HUES6 (cell line): ENCODE measurements at regions not wholly inside any gene's neighbourhood (a gene's known extent, or its start where the extent isn't known, plus 50 kb on each side); places are given as distances from the start of the nearest gene placed in this dataset.
"Not testable (repeated sequence)": the region's sequence is repeated elsewhere in the genome, so short reads cannot be mapped to it uniquely, and the experiment has no call there.

ENCODE experiments used
- H3K27ac ChIP-seq: 2 replicates; pipeline ENCODE4 v1.7.0; 2013; ENCODE audit warnings: low read depth, mild to moderate bottlenecking, low read length, inconsistent platforms
- H3K27me3 ChIP-seq: 2 replicates; pipeline ENCODE4 v1.6.1; 2013; ENCODE audit warnings: low read length; ENCODE audit not compliant: control insufficient read depth, insufficient read depth
- H3K36me3 ChIP-seq: 2 replicates; pipeline ENCODE4 v1.6.1; 2013; ENCODE audit warnings: low read length; ENCODE audit not compliant: control insufficient read depth, insufficient read depth
- H3K4me1 ChIP-seq: 2 replicates; pipeline ENCODE4 v1.6.1; 2013; ENCODE audit warnings: low read length; ENCODE audit not compliant: control insufficient read depth, insufficient read depth
- H3K4me3 ChIP-seq: 2 replicates; pipeline ENCODE4 v1.5.1; 2013; ENCODE audit warnings: low read depth, low read length
- H3K9ac ChIP-seq: one replicate; pipeline ENCODE4 v1.6.1; 2013; ENCODE audit warnings: mild to moderate bottlenecking, low read length
- H3K9me3 ChIP-seq: 2 replicates; pipeline ENCODE4 v1.6.1; 2013; ENCODE audit warnings: low read depth, low read length; ENCODE audit not compliant: control insufficient read depth, insufficient read depth

DNA sequence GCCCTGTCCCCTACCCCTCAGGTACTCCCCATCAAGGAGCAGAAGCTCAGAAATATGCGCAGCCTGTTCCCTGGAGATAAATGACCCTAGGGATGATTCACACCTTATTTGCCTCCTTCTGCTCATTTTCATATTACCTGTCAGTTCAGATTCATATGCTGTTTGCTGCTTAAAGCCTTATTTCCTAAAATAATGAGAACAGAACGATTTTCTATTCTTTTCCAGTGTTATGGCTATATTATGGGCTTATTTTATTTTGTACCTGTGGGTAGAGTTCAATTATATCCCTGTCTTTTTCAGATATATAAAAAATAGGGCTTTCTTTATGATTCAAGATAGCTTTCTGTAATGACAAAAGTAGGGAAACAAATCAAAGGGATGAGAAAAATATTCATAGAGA is 224.8 kb downstream of the RPAP3 start:
- no peaks in the 10 kb centered on the region for H3K4me1 ChIP-seq
- H3K36me3 ChIP-seq, result no peaks in the 10 kb centered on the region
- no peak overlapping the region for H3K4me3 ChIP-seq
- no peak overlapping the region for H3K27ac ChIP-seq
- peaks cover 7% of the 10 kb centered on the region for H3K27me3 ChIP-seq
- H3K9me3 ChIP-seq, result peaks cover 1% of the 10 kb centered on the region; the same call in 1 of the 2 replicates
- H3K9ac ChIP-seq, result no peak overlapping the region

- no peak overlapping the region for H3K4me3 ChIP-seq
- H3K27ac ChIP-seq, result no peak overlapping the region
- no peak overlapping the region for H3K9ac ChIP-seq
- no peaks in the 10 kb centered on the region for H3K27me3 ChIP-seq
- no peaks in the 10 kb centered on the region for H3K4me1 ChIP-seq
- H3K9me3 ChIP-seq, result peaks cover 20% of the 10 kb centered on the region
- no peaks in the 10 kb centered on the region for H3K36me3 ChIP-seq
Measured at GRCh38 chr12:47478426-47478825, 227.4 kb downstream of the RPAP3 start.

GRCh38 chr12:47473091-47473490 is 232.7 kb downstream of the RPAP3 start:
- H3K36me3 ChIP-seq, result no peaks in the 10 kb centered on the region
- H3K27ac ChIP-seq, result no peak overlapping the region
- no peak overlapping the region for H3K9ac ChIP-seq
- no peaks in the 10 kb centered on the region for H3K4me1 ChIP-seq
- H3K9me3 ChIP-seq, result peaks cover 23% of the 10 kb centered on the region
- H3K4me3 ChIP-seq, result no peak overlapping the region
- H3K27me3 ChIP-seq, result no peaks in the 10 kb centered on the region

GRCh38 chr12:47470349-47470748 is 235.5 kb downstream of the RPAP3 start:
- not testable (repeated sequence) for H3K27ac ChIP-seq, H3K4me1 ChIP-seq, H3K36me3 ChIP-seq, H3K9ac ChIP-seq, H3K4me3 ChIP-seq, H3K27me3 ChIP-seq
- peaks cover 18% of the 10 kb centered on the region for H3K9me3 ChIP-seq

- not testable (repeated sequence) for H3K36me3 ChIP-seq, H3K9me3 ChIP-seq, H3K27ac ChIP-seq, H3K4me1 ChIP-seq, H3K9ac ChIP-seq, H3K4me3 ChIP-seq, H3K27me3 ChIP-seq
Measured at GRCh38 chr12:47463918-47464317, 241.9 kb downstream of the RPAP3 start.

DNA sequence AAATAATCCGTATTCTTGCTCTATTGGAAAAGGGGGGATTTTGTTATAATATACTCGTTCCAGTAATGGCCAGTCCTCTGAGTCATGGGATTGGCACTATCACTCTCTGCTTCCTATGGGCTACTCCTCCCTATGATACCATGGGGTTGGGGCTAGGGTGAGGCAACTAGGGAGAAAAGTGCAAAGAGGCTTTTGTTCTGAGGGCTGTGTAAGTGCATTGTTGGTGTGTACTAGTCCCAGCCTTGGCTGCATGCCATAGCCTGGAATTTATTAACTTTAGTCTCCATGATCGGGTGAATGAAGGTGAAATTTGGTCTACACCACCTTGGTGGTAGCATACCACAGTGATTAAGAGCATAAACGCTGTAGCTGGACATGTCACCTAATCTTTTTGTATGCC is 247.6 kb downstream of the RPAP3 start:
- no peaks in the 10 kb centered on the region for H3K36me3 ChIP-seq
- no peak overlapping the region for H3K4me3 ChIP-seq
- no peak overlapping the region for H3K27ac ChIP-seq
- H3K9me3 ChIP-seq, result peaks cover 20% of the 10 kb centered on the region
- H3K4me1 ChIP-seq, result no peaks in the 10 kb centered on the region
- no peak overlapping the region for H3K9ac ChIP-seq
- no peaks in the 10 kb centered on the region for H3K27me3 ChIP-seq

GRCh38 chr12:47449797-47450196 is 256.0 kb downstream of the RPAP3 start:
- H3K27me3 ChIP-seq, result no peaks in the 10 kb centered on the region
- no peaks in the 10 kb centered on the region for H3K36me3 ChIP-seq
- no peak overlapping the region for H3K9ac ChIP-seq

DNA sequence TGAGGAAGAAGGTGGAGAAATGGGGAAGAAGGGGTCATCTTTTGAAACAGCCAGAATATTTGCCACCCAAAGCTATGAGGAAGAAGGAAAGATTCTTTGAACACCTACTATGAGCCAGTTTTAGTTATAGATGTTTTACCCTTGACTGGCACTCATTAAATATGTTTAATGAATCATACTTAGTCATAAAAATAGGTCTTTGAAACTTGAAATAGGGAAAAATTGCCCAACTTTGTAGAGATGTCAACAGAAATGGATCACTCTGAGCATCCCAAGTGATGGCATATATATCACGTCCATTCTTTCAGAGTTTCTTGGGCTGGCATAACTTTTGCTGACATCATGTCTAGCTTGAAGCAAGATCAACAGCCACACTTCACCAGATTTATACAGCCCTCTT is 263.5 kb downstream of the RPAP3 start:
- H3K9me3 ChIP-seq, result peaks cover 26% of the 10 kb centered on the region
- H3K4me1 ChIP-seq, result no peaks in the 10 kb centered on the region
- H3K27ac ChIP-seq, result no peak overlapping the region
- no peak overlapping the region for H3K9ac ChIP-seq
- H3K36me3 ChIP-seq, result no peaks in the 10 kb centered on the region
- no peaks in the 10 kb centered on the region for H3K27me3 ChIP-seq
- no peak overlapping the region for H3K4me3 ChIP-seq

More at GRCh38 chr12:47449797-47450196, 256.0 kb downstream of the RPAP3 start:
- Histone ChIP-seq H3K27ac (no peak overlapping the region), H3K4me1 (no peaks in the 10 kb centered on the region), H3K9me3 (peaks cover 2% of the 10 kb centered on the region; the same call in 1 of the 2 replicates), H3K4me3 (no peak overlapping the region)

DNA sequence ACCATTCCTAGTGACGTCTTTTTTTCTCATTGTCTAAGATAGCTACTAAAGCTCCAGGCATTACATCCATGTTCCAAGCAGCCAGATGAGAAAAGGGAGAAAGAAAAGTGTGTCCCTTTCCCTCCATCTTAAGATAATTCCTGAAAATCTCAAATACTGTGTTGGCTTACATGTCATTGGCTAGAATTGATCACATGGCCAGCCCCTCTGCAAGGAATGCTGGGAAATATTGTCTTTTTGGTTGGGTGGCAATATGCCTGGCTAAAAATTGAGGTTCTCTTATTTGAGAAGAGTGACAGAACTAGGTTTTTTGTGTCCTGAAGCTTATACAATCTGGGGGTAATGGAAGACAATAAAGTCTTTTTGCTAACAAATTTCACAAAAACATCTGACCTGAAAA is 264.3 kb downstream of the RPAP3 start:
- H3K36me3 ChIP-seq, result no peaks in the 10 kb centered on the region
- no peak overlapping the region for H3K9ac ChIP-seq
- H3K9me3 ChIP-seq, result peaks cover 28% of the 10 kb centered on the region
- H3K27me3 ChIP-seq, result no peaks in the 10 kb centered on the region
- H3K4me1 ChIP-seq, result no peaks in the 10 kb centered on the region
- no peak overlapping the region for H3K27ac ChIP-seq
- no peak overlapping the region for H3K4me3 ChIP-seq

- H3K27ac ChIP-seq, result no peak overlapping the region
Measured at GRCh38 chr12:47438175-47438574, 267.7 kb downstream of the RPAP3 start.

DNA sequence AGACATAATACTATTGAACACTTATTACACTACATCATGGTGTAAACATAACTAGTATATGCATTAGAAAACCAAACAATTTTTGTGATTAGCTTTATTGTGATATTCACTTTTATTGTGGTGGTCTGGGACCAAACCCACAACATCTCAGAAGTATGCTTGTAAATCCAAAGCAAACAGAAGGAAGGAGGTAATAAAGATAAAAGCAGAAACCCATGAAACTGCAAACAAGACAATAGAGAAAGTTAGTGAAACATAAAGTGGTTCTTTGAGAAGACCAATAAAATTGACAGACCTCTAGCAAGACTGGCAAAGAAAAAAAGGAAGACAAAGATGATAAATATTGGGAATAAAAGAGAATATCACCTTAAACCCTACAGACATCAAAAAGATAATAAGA is 268.3 kb downstream of the RPAP3 start:
- Histone ChIP-seq H3K9ac (no peak overlapping the region), H3K36me3 (no peaks in the 10 kb centered on the region), H3K4me3 (no peak overlapping the region), H3K27ac (no peak overlapping the region), H3K27me3 (no peaks in the 10 kb centered on the region), H3K9me3 (peaks cover 22% of the 10 kb centered on the region), H3K4me1 (no peaks in the 10 kb centered on the region)

More at GRCh38 chr12:47438175-47438574, 267.7 kb downstream of the RPAP3 start:
- no peaks in the 10 kb centered on the region for H3K27me3 ChIP-seq
- H3K9me3 ChIP-seq, result peaks cover 28% of the 10 kb centered on the region
- no peaks in the 10 kb centered on the region for H3K4me1 ChIP-seq
- no peaks in the 10 kb centered on the region for H3K36me3 ChIP-seq
- no peak overlapping the region for H3K4me3 ChIP-seq
- no peak overlapping the region for H3K9ac ChIP-seq

DNA sequence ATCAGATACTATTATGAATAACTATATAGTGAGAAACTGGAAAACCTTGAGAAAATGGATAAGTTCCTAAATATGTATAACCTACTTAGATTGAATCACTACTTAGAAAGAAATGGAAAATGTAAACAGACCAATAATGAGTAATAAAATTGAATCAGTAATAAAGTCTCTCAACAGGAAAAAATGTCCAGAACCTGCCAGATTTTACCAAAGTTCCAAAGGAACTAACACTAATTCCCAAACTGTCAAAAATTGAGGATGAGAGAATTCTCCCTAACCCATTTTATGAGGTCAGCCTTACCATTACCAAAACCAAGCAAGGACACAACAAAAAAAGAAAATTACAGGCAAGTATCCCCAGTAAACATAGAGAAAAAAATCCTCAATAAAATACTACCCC is 272.0 kb downstream of the RPAP3 start:
- no peaks in the 10 kb centered on the region for H3K4me1 ChIP-seq

More for the DNA sequence above, 272.0 kb downstream of the RPAP3 start:
- H3K27ac ChIP-seq, result no peak overlapping the region
- H3K4me3 ChIP-seq, result no peak overlapping the region
- H3K9ac ChIP-seq, result no peak overlapping the region
- no peaks in the 10 kb centered on the region for H3K27me3 ChIP-seq
- peaks cover 9% of the 10 kb centered on the region; the same call in 1 of the 2 replicates for H3K9me3 ChIP-seq
- H3K36me3 ChIP-seq, result no peaks in the 10 kb centered on the region
